Right cardiac atrium (tissue), 5 donors: ENCODE measurements at regions not wholly inside any gene's neighbourhood (a gene's known extent, or its start where the extent isn't known, plus 50 kb on each side); places are given as distances from the start of the nearest gene placed in this dataset.
A peak's percentile ranks its signal among the peaks of the same experiment; 100 is the strongest.

Source experiments
- ATAC-seq, 2 donors: fragments of 200-7000 bp; cut with Tn5 transposase; one replicate each; pipeline versions ENCODE4 v1.8.0 to v1.9.1; 2020; ENCODE audit warnings: moderate library complexity in 2 of 2, mild to moderate bottlenecking in 1 of 2
- DNase-seq, 3 donors: peaks; one replicate each; pipeline ENCODE4 v3.0.0-alpha.2; 2020
- H3K27ac ChIP-seq: one replicate; pipeline ENCODE4 v1.5.1; 2013; ENCODE audit warnings: mild to moderate bottlenecking, low read length, control low read depth, moderate library complexity
- H3K27me3 ChIP-seq: one replicate; pipeline ENCODE4 v1.6.1; 2013; ENCODE audit not compliant: control insufficient read depth, insufficient read depth
- H3K4me1 ChIP-seq: one replicate; pipeline ENCODE4 v1.6.1; 2013; ENCODE audit warnings: low read length; ENCODE audit not compliant: control insufficient read depth, insufficient read depth
- H3K4me3 ChIP-seq: one replicate; pipeline ENCODE4 v1.5.1; 2013; ENCODE audit warnings: low read length, control low read depth
- H3K9me3 ChIP-seq: one replicate; pipeline ENCODE4 v1.6.1; 2013; ENCODE audit warnings: low read length; ENCODE audit not compliant: control insufficient read depth
- WGBS: extraction: QIAGEN DNeasy Blood & Tissue Kit; methylation state at CpG from one replicate; pipeline ENCODE4 v1.1.7; 2013; 5-methylcytosine and 5-hydroxymethylcytosine counted together
- intact Hi-C, 4 donors: fragments of 100-400 bp; cut with DNase I; formaldehyde crosslinking; loops; one replicate each; pipeline versions ENCODE4 v1.11.0 to v1.14.0; 2022 to 2023
- donor health status: healthy with polysubstance abuse.
- donor health status: DM: no; HTN: yes; CAD: no.
- donor health status: DM: no; HTN: no; CAD: no.
- donor health status: DM: no; HTN: yes; CAD: no; lungs with severe emphysema.
- donor health status: DM: yes; HTN: yes; CAD: no.

GRCh38 chr2:5364361-5364760 lies 327.8 kb upstream of the SOX11 start:
- H3K4me3 ChIP-seq = no peak overlapping the region
- intact Hi-C loops = loop anchor here in 1 of 4 donors (10.0 kb wide), 1 partner anchor 1400 kb away; no protein-coding TSS in a partner anchor
- no peaks in the 10 kb centered on the region for H3K27me3 ChIP-seq
- 90% methylated on average over 4 of the region's 4 CpGs for WGBS
- ATAC-seq (no peak), DNase-seq (no peak)
- no peak overlapping the region for H3K27ac ChIP-seq
- no peaks in the 10 kb centered on the region for H3K9me3 ChIP-seq
- H3K4me1 ChIP-seq = no peaks in the 10 kb centered on the region

- WGBS = 15% methylated on average over 20 of the region's 20 CpGs
- no peaks in the 10 kb centered on the region for H3K4me1 ChIP-seq
- no peaks in the 10 kb centered on the region for H3K9me3 ChIP-seq
- H3K4me3 ChIP-seq = no peak overlapping the region
- no peaks in the 10 kb centered on the region for H3K27me3 ChIP-seq
- peak; percentile 54 to 81 (median 81) for DNase-seq
- no peak overlapping the region for H3K27ac ChIP-seq
- intact Hi-C loops = loop anchor here in 1 of 4 donors (10.0 kb wide), 1 partner anchor 1401 kb away; no protein-coding TSS in a partner anchor
- peak; percentile 57 to 83 for ATAC-seq
Observed at GRCh38 chr2:5365871-5366461, 326.2 kb upstream of the SOX11 start.

GRCh38 chr2:5367321-5367720 lies 324.9 kb upstream of the SOX11 start:
- H3K9me3 ChIP-seq = no peaks in the 10 kb centered on the region
- DNase-seq (no peak), ATAC-seq (no peak)
- H3K27me3 ChIP-seq = no peaks in the 10 kb centered on the region
- H3K4me1 ChIP-seq = no peaks in the 10 kb centered on the region
- 96% methylated on average over 6 of the region's 6 CpGs for WGBS
- no peak overlapping the region for H3K27ac ChIP-seq
- no peak overlapping the region for H3K4me3 ChIP-seq
- intact Hi-C loops = loop anchor here in 1 of 4 donors (10.0 kb wide), 1 partner anchor 1403 kb away; no protein-coding TSS in a partner anchor

- ATAC-seq (no peak), DNase-seq (no peak)
- H3K4me1 ChIP-seq = no peaks in the 10 kb centered on the region
- whole genome bisulfite sequencing = 87% methylated on average over 7 of the region's 7 CpGs
- no peak overlapping the region for H3K27ac ChIP-seq
- no peaks in the 10 kb centered on the region for H3K27me3 ChIP-seq
- intact Hi-C loops = loop anchor here in 1 of 4 donors (10.0 kb wide), 1 partner anchor 1403 kb away; no protein-coding TSS in a partner anchor
- no peak overlapping the region for H3K4me3 ChIP-seq
- no peaks in the 10 kb centered on the region for H3K9me3 ChIP-seq
Observed at GRCh38 chr2:5368263-5368662, 323.9 kb upstream of the SOX11 start.

GRCh38 chr2:5369510-5369909 lies 322.7 kb upstream of the SOX11 start:
- Histone ChIP-seq H3K4me3 (no peak overlapping the region), H3K27ac (no peak overlapping the region), H3K4me1 (no peaks in the 10 kb centered on the region), H3K27me3 (no peaks in the 10 kb centered on the region), H3K9me3 (no peaks in the 10 kb centered on the region)
- 82% methylated on average over 7 of the region's 7 CpGs for WGBS
- ATAC-seq (no peak), DNase-seq (no peak)
- intact Hi-C loops = loop anchor here in 1 of 4 donors (10.0 kb wide), 1 partner anchor 1405 kb away; no protein-coding TSS in a partner anchor

- H3K27ac ChIP-seq = no peak overlapping the region
- 76% methylated on average over 5 of the region's 5 CpGs for WGBS
- DNase-seq (no peak), ATAC-seq (no peak)
- peaks cover 3% of the 10 kb centered on the region for H3K4me1 ChIP-seq
- no peaks in the 10 kb centered on the region for H3K9me3 ChIP-seq
- H3K4me3 ChIP-seq = no peak overlapping the region
- intact Hi-C loops = no loop called here
- no peaks in the 10 kb centered on the region for H3K27me3 ChIP-seq
Observed at GRCh38 chr2:5370158-5370557, 322.0 kb upstream of the SOX11 start.

- H3K4me3 ChIP-seq = no peak overlapping the region
- intact Hi-C loops = no loop called here
- peaks cover 3% of the 10 kb centered on the region for H3K4me1 ChIP-seq
- DNase-seq (no peak), ATAC-seq (no peak)
- H3K27ac ChIP-seq = no peak overlapping the region
- WGBS = 77% methylated on average over 6 of the region's 6 CpGs
- H3K27me3 ChIP-seq = no peaks in the 10 kb centered on the region
- no peaks in the 10 kb centered on the region for H3K9me3 ChIP-seq
Observed at GRCh38 chr2:5372141-5372540, 320.0 kb upstream of the SOX11 start.

GRCh38 chr2:5373200-5373599 lies 319.0 kb upstream of the SOX11 start:
- Histone ChIP-seq H3K27me3 (no peaks in the 10 kb centered on the region), H3K4me1 (peaks cover 3% of the 10 kb centered on the region), H3K9me3 (no peaks in the 10 kb centered on the region), H3K4me3 (no peak overlapping the region), H3K27ac (no peak overlapping the region)
- intact Hi-C loops = no loop called here
- no peak for ATAC-seq
- 24% methylated on average over 6 of the region's 6 CpGs for WGBS
- DNase-seq = no peak

- Histone ChIP-seq H3K27me3 (no peaks in the 10 kb centered on the region), H3K27ac (no peak overlapping the region), H3K4me1 (peaks cover 3% of the 10 kb centered on the region), H3K9me3 (no peaks in the 10 kb centered on the region), H3K4me3 (no peak overlapping the region)
- no peak for ATAC-seq
- intact Hi-C loops = no loop called here
- 35% methylated on average over 10 of the region's 10 CpGs for WGBS
- DNase-seq = no peak
Observed at GRCh38 chr2:5374762-5375161, 317.4 kb upstream of the SOX11 start.

GRCh38 chr2:5377323-5377722 lies 314.9 kb upstream of the SOX11 start:
- H3K4me1 ChIP-seq = peaks cover 3% of the 10 kb centered on the region

GRCh38 chr2:5379811-5380210 lies 312.4 kb upstream of the SOX11 start:
- 81% methylated on average over 1 of the region's 1 CpG for WGBS
- Histone ChIP-seq H3K27me3 (no peaks in the 10 kb centered on the region), H3K9me3 (no peaks in the 10 kb centered on the region), H3K4me3 (no peak overlapping the region), H3K4me1 (peaks cover 1% of the 10 kb centered on the region), H3K27ac (no peak overlapping the region)
- ATAC-seq (no peak), DNase-seq (no peak)
- intact Hi-C loops = no loop called here

More at GRCh38 chr2:5377323-5377722, 314.9 kb upstream of the SOX11 start:
- Histone ChIP-seq H3K4me3 (no peak overlapping the region), H3K9me3 (no peaks in the 10 kb centered on the region), H3K27ac (no peak overlapping the region), H3K27me3 (no peaks in the 10 kb centered on the region)
- WGBS = 82% methylated on average over 2 of the region's 2 CpGs
- intact Hi-C loops = no loop called here
- ATAC-seq (no peak), DNase-seq (no peak)
